Endodermal cell (in vitro differentiated cells): ENCODE measurements at regions not wholly inside any gene's neighbourhood (a gene's known extent, or its start where the extent isn't known, plus 50 kb on each side); places are given as distances from the start of the nearest gene placed in this dataset.

Source experiments
- DNase-seq: peaks from one replicate; pipeline ENCODE4 v3.0.0-alpha.2; 2017
- H3K27ac ChIP-seq: 2 replicates; pipeline ENCODE4 v1.5.1; 2013; ENCODE audit warnings: mild to moderate bottlenecking, low read depth, low read length, moderate library complexity
- H3K27me3 ChIP-seq: 2 replicates; pipeline ENCODE4 v1.6.1; 2013; ENCODE audit warnings: mild to moderate bottlenecking, low read length, moderate library complexity; ENCODE audit not compliant: insufficient read depth, control insufficient read depth, poor library complexity, severe bottlenecking
- H3K36me3 ChIP-seq: 2 replicates; pipeline ENCODE4 v1.7.0; 2013; ENCODE audit warnings: mild to moderate bottlenecking, low read length, moderate library complexity; ENCODE audit not compliant: control insufficient read depth, insufficient read depth
- H3K4me1 ChIP-seq: one replicate; pipeline ENCODE4 v1.7.0; 2013; ENCODE audit warnings: low read length; ENCODE audit not compliant: control insufficient read depth, insufficient read depth
- H3K4me3 ChIP-seq: 2 replicates; pipeline ENCODE4 v1.5.1; 2013; ENCODE audit warnings: mild to moderate bottlenecking, low read length, moderate library complexity
- H3K9ac ChIP-seq: 2 replicates; pipeline ENCODE4 v1.6.1; 2013; ENCODE audit warnings: mild to moderate bottlenecking, low read length, moderate library complexity; ENCODE audit not compliant: poor library complexity, severe bottlenecking; ENCODE audit errors: extremely low read depth
- H3K9me3 ChIP-seq: 2 replicates; pipeline ENCODE4 v1.6.1; 2013; ENCODE audit warnings: mild to moderate bottlenecking, low read length, moderate library complexity; ENCODE audit not compliant: control insufficient read depth
- H3K27ac Mint-ChIP-seq: 2 replicates; pipeline ENCODE4 v1.8.0; 2020; ENCODE audit warnings: mixed read lengths
- H3K27me3 Mint-ChIP-seq: 2 replicates; pipeline ENCODE4 v1.8.0; 2021; ENCODE audit warnings: mild to moderate bottlenecking, mixed read lengths; ENCODE audit not compliant: insufficient read depth
- H3K36me3 Mint-ChIP-seq: 2 replicates; pipeline ENCODE4 v1.8.0; 2020; ENCODE audit warnings: low read depth, mixed read lengths
- H3K4me1 Mint-ChIP-seq: 2 replicates; pipeline ENCODE4 v1.8.0; 2020; ENCODE audit warnings: mixed read lengths
- H3K4me3 Mint-ChIP-seq: 2 replicates; pipeline ENCODE4 v1.8.0; 2020; ENCODE audit warnings: mild to moderate bottlenecking, moderate library complexity, mixed read lengths
- H3K9me3 Mint-ChIP-seq: 2 replicates; pipeline ENCODE4 v1.8.0; 2020; ENCODE audit warnings: mild to moderate bottlenecking, mixed read lengths
- WGBS, 2 experiments: methylation state at CpG; one replicate each; pipeline versions ENCODE4 v1.1.5 to v1.1.7; 2013; ENCODE audit warnings: missing lambda C conversion rate in 2 of 2, mixed read lengths in 1 of 2; ENCODE audit not compliant: insufficient coverage in 1 of 2, insufficient read length in 1 of 2; 5-methylcytosine and 5-hydroxymethylcytosine counted together
- TF ChIP-seq, protein P1 (sequence below): fragments of 200-600 bp; sonication (generic); conservative IDR thresholded peaks from 2 replicates; pipeline ENCODE4 v1.5.0; 2021; ENCODE audit warnings: antibody characterized with exemption, mild to moderate bottlenecking

- WGBS, 2 experiments = 96 to 100% methylated on average over 2 to 5 of the region's 5 CpGs
- peaks cover 67% of the 10 kb centered on the region for H3K27me3 Mint-ChIP-seq
- no peak overlapping the region for H3K4me3 ChIP-seq
- H3K4me3 Mint-ChIP-seq = no peak overlapping the region
- H3K27me3 ChIP-seq = peaks cover 70% of the 10 kb centered on the region
- no peaks in the 10 kb centered on the region for H3K36me3 ChIP-seq
- H3K36me3 Mint-ChIP-seq = no peaks in the 10 kb centered on the region
- no peak for DNase-seq
- peaks cover 5% of the 10 kb centered on the region for H3K9me3 Mint-ChIP-seq
- no peak overlapping the region for H3K9ac ChIP-seq
- no peaks in the 10 kb centered on the region for H3K9me3 ChIP-seq
- no peak overlapping the region for H3K27ac Mint-ChIP-seq
- TF ChIP-seq, protein P1, sequence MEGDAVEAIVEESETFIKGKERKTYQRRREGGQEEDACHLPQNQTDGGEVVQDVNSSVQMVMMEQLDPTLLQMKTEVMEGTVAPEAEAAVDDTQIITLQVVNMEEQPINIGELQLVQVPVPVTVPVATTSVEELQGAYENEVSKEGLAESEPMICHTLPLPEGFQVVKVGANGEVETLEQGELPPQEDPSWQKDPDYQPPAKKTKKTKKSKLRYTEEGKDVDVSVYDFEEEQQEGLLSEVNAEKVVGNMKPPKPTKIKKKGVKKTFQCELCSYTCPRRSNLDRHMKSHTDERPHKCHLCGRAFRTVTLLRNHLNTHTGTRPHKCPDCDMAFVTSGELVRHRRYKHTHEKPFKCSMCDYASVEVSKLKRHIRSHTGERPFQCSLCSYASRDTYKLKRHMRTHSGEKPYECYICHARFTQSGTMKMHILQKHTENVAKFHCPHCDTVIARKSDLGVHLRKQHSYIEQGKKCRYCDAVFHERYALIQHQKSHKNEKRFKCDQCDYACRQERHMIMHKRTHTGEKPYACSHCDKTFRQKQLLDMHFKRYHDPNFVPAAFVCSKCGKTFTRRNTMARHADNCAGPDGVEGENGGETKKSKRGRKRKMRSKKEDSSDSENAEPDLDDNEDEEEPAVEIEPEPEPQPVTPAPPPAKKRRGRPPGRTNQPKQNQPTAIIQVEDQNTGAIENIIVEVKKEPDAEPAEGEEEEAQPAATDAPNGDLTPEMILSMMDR = no peak
- no peak overlapping the region for H3K27ac ChIP-seq
- H3K4me1 Mint-ChIP-seq = peaks cover 34% of the 10 kb centered on the region
- peaks cover 11% of the 10 kb centered on the region for H3K4me1 ChIP-seq
Observed at GRCh38 chr6:163741342-163741741, 326.8 kb downstream of the QKI start.

GRCh38 chr6:163739966-163740365, 325.4 kb downstream of the QKI start:
- DNase-seq = peak; percentile 53
- peaks cover 22% of the 10 kb centered on the region for H3K4me1 Mint-ChIP-seq
- H3K27me3 Mint-ChIP-seq = peaks cover 78% of the 10 kb centered on the region
- Histone ChIP-seq H3K9ac (no peak overlapping the region), H3K36me3 (no peaks in the 10 kb centered on the region), H3K4me1 (peaks cover 8% of the 10 kb centered on the region), H3K27me3 (peaks cover 84% of the 10 kb centered on the region), H3K9me3 (no peaks in the 10 kb centered on the region), H3K4me3 (no peak overlapping the region), H3K27ac (no peak overlapping the region)
- H3K9me3 Mint-ChIP-seq = peaks cover 5% of the 10 kb centered on the region
- 93% methylated on average over 2 to 4 of the region's 4 CpGs for WGBS, 2 experiments
- H3K4me3 Mint-ChIP-seq = no peak overlapping the region
- no peak overlapping the region for H3K27ac Mint-ChIP-seq
- TF ChIP-seq, protein P1 = no peak
- H3K36me3 Mint-ChIP-seq = no peaks in the 10 kb centered on the region

- H3K4me1 Mint-ChIP-seq = peaks cover 22% of the 10 kb centered on the region
- no peak overlapping the region for H3K27ac Mint-ChIP-seq
- Histone ChIP-seq H3K27ac (no peak overlapping the region), H3K36me3 (no peaks in the 10 kb centered on the region), H3K9me3 (no peaks in the 10 kb centered on the region), H3K4me3 (no peak overlapping the region), H3K9ac (no peak overlapping the region), H3K4me1 (peaks cover 8% of the 10 kb centered on the region), H3K27me3 (peaks cover 90% of the 10 kb centered on the region)
- TF ChIP-seq, protein P1 = no peak
- H3K4me3 Mint-ChIP-seq = no peak overlapping the region
- peaks cover 84% of the 10 kb centered on the region for H3K27me3 Mint-ChIP-seq
- peaks cover 5% of the 10 kb centered on the region for H3K9me3 Mint-ChIP-seq
- DNase-seq = no peak
- no peaks in the 10 kb centered on the region for H3K36me3 Mint-ChIP-seq
Observed at GRCh38 chr6:163739408-163739725, 324.8 kb downstream of the QKI start.
